ENCODE measurements at regions not wholly inside any gene's neighbourhood (a gene's known extent, or its start where the extent isn't known, plus 50 kb on each side); places are given as distances from the start of the nearest gene placed in this dataset.
"Not testable (repeated sequence)": the region's sequence is repeated elsewhere in the genome, so short reads cannot be mapped to it uniquely, and the experiment has no call there.

- not testable (repeated sequence) for H3K27ac ChIP-seq (ENCODE audit: low read depth, low read length, severe bottlenecking); H3K4me3 ChIP-seq (ENCODE audit: extremely low read depth, insufficient read depth, low read length, poor library complexity, severe bottlenecking); H3K9me3 ChIP-seq (ENCODE audit: control insufficient read depth, low read length); H3K36me3 ChIP-seq (ENCODE audit: control insufficient read depth, insufficient read depth, low read length); H3K4me1 ChIP-seq (ENCODE audit: control insufficient read depth, insufficient read depth, low read length, poor library complexity, severe bottlenecking)
- whole genome bisulfite sequencing, 2 experiments (ENCODE audit: insufficient coverage in 2 of 2): no CpG with 5 or more reads among the region's 4 CpGs
These were observed 814.3 kb downstream of the TMEM121 start for GRCh38 chr14:106340658-106341057.

DNA sequence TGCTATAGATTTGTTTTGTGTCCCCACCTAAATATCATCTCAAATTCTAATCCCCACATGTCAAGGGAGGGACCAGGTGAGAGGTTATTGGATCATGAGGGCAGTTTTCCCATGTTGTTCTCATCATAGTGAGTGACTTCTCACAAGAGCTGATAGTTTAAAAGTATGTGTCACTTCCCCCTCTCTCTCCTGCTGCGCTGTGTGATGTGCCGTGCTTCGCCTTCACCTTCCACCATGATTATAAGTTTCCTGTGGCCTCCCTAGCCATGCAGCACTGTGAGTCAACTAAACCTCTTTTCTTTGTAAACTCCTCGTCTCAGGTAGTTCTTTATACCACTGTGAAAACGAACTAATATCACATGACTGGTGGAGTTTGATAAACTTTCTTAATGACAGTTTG is 814.8 kb downstream of the TMEM121 start:
- H3K4me3 ChIP-seq (ENCODE audit: extremely low read depth, insufficient read depth, low read length, poor library complexity, severe bottlenecking); H3K27ac ChIP-seq (ENCODE audit: low read depth, low read length, severe bottlenecking); H3K9me3 ChIP-seq (ENCODE audit: control insufficient read depth, low read length); H3K36me3 ChIP-seq (ENCODE audit: control insufficient read depth, insufficient read depth, low read length); H3K4me1 ChIP-seq (ENCODE audit: control insufficient read depth, insufficient read depth, low read length, poor library complexity, severe bottlenecking): not testable (repeated sequence)
- WGBS, 2 experiments (ENCODE audit: insufficient coverage in 2 of 2): 81% methylated on average over 3 of the region's 5 CpGs; no CpG with 5 or more reads in 1 of the 2 experiments

DNA sequence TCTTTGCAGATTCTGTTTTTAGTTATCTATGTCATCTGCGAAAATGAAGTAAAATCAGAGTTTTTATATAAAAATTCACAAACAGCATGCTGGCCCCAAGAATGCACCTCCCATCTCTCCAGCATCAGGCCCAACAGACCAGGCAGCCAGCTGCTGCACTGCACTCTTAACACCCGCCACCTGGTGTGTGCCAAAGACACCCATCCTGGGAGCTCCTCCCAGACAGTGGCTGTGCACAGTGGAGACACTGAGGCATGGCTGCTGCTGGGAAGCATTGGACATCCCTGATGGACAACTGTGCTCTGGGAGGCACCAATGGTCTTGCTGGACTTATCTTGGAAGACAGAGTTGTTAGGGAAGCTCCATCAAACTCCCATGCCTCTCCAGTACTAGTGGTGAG is 817.2 kb downstream of the TMEM121 start:
- H3K36me3 ChIP-seq (ENCODE audit: control insufficient read depth, insufficient read depth, low read length): no peaks in the 10 kb centered on the region
- no peak overlapping the region for H3K4me3 ChIP-seq (ENCODE audit: extremely low read depth, insufficient read depth, low read length, poor library complexity, severe bottlenecking)
- no peak overlapping the region for H3K27ac ChIP-seq (ENCODE audit: low read depth, low read length, severe bottlenecking)
- H3K4me1 ChIP-seq (ENCODE audit: control insufficient read depth, insufficient read depth, low read length, poor library complexity, severe bottlenecking): no peaks in the 10 kb centered on the region
- peaks cover 8% of the 10 kb centered on the region for H3K9me3 ChIP-seq (ENCODE audit: control insufficient read depth, low read length)
- no CpG with 5 or more reads among the region's 2 CpGs for WGBS, 2 experiments (ENCODE audit: insufficient coverage in 2 of 2)

DNA sequence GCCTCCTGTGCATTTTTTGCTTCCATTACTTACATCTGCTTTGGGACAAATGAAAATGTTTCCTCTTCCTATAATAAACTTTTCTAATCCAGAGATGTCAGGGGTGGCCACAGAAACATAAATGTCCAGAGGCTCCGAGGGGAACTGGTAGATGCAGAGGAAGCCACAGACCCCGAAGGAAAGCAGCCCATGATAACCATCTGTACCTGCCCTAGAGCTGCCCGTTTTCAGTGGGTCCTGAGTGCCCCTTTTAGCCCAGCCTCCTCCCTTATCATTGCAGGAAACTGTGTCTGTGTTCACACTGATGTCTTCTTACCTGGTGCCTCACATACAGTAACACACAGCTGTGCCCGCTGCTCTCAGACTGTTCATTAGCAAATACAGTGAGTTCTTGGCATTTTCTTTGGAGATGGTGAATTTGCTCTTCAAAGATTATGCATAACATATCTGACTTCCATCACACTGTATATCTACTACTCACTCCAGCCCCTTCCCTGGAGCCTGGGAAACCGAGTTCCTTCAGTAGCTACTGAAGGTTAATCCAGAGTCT is 817.8 kb downstream of the TMEM121 start:
- not testable (repeated sequence) for H3K4me1 ChIP-seq (ENCODE audit: control insufficient read depth, insufficient read depth, low read length, poor library complexity, severe bottlenecking); H3K36me3 ChIP-seq (ENCODE audit: control insufficient read depth, insufficient read depth, low read length); H3K4me3 ChIP-seq (ENCODE audit: extremely low read depth, insufficient read depth, low read length, poor library complexity, severe bottlenecking); H3K27ac ChIP-seq (ENCODE audit: low read depth, low read length, severe bottlenecking); H3K9me3 ChIP-seq (ENCODE audit: control insufficient read depth, low read length)
- WGBS, 2 experiments (ENCODE audit: insufficient coverage in 2 of 2): no CpG with 5 or more reads among the region's 5 CpGs

DNA sequence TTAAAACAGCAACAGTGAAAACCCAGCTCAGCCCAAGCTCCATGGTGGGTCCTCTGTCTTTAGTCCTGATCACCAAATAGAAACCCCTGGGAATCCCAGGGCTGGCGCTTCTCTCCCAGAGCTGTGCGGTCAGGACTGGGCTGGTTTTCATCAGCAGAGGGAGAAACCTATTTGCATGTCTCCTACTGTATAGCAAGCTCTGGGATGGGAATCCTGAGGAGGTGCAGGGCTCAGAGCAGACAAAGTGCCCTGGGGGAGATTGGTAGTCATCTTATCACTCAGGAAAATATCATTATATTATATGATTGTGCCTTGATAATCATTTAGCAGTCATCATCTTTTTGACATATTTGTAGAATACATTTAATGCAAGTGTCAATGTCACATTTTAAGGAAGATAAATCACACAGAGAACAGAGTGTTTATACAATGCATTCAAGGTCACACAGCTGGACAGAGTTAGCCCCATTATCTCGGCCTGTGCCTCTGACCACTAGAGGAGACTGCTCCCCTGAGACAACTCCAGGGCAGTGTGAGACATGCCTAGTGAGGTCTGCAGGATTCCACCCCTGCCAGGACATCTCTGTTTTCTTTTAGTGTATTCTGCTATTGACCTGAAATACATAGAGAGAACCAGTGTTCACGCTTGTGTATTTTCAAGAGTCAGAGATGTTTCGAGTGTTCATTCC is 818.6 kb downstream of the TMEM121 start:
- H3K27ac ChIP-seq (ENCODE audit: low read depth, low read length, severe bottlenecking); H3K9me3 ChIP-seq (ENCODE audit: control insufficient read depth, low read length); H3K36me3 ChIP-seq (ENCODE audit: control insufficient read depth, insufficient read depth, low read length); H3K4me1 ChIP-seq (ENCODE audit: control insufficient read depth, insufficient read depth, low read length, poor library complexity, severe bottlenecking); H3K4me3 ChIP-seq (ENCODE audit: extremely low read depth, insufficient read depth, low read length, poor library complexity, severe bottlenecking): not testable (repeated sequence)
- no CpG with 5 or more reads among the region's 5 CpGs for WGBS, 2 experiments (ENCODE audit: insufficient coverage in 2 of 2)

- WGBS, 2 experiments (ENCODE audit: insufficient coverage in 2 of 2): 67 to 84% methylated on average over 3 of the region's 8 CpGs
- H3K36me3 ChIP-seq (ENCODE audit: control insufficient read depth, insufficient read depth, low read length): no peaks in the 10 kb centered on the region
- H3K27ac ChIP-seq (ENCODE audit: low read depth, low read length, severe bottlenecking): no peak overlapping the region
- no peak overlapping the region for H3K4me3 ChIP-seq (ENCODE audit: extremely low read depth, insufficient read depth, low read length, poor library complexity, severe bottlenecking)
- H3K9me3 ChIP-seq (ENCODE audit: control insufficient read depth, low read length): peaks cover 8% of the 10 kb centered on the region
- H3K4me1 ChIP-seq (ENCODE audit: control insufficient read depth, insufficient read depth, low read length, poor library complexity, severe bottlenecking): no peaks in the 10 kb centered on the region
These were observed 819.7 kb downstream of the TMEM121 start for GRCh38 chr14:106346084-106346483.

DNA sequence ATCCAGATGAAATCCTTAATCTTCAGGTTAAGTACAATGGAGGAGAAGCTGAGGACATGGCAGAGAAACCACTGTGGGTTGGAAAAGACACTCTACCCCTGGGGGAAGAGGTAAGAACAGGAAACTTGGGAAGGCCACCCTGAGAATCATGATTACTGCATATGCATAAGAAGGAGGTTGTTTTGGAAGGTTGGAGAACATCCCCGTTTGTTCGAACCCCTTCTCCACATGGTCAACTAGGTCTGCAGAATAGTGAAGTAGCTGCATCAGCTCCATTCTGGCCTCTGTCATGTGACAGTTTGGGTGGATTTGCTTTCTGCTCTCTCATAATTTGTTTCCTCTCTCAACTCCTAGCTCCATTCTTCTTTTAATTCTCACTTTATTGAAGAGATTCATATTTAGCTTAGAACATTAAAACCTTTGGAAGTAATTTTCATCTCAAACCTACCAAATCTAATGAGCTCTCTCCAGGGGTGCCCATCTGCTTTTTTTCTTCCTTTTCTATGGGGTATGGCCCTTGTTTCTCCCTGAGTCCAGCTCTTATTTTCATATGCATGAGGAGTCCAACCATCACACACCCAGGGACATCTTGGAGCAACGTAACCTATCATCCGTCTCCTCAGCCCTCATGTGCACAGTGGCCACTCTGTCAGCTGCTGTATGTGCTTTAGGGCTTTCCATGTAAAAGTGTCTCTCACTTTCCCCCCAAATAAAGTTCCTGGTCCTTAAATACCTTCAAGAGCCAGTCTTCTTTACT is 820.3 kb downstream of the TMEM121 start:
- Histone ChIP-seq H3K4me3 (ENCODE audit: extremely low read depth, insufficient read depth, low read length, poor library complexity, severe bottlenecking) (no peak overlapping the region), H3K9me3 (ENCODE audit: control insufficient read depth, low read length) (peaks cover 8% of the 10 kb centered on the region), H3K36me3 (ENCODE audit: control insufficient read depth, insufficient read depth, low read length) (no peaks in the 10 kb centered on the region), H3K27ac (ENCODE audit: low read depth, low read length, severe bottlenecking) (no peak overlapping the region), H3K4me1 (ENCODE audit: control insufficient read depth, insufficient read depth, low read length, poor library complexity, severe bottlenecking) (no peaks in the 10 kb centered on the region)
- WGBS, 2 experiments (ENCODE audit: insufficient coverage in 2 of 2): no CpG with 5 or more reads among the region's 4 CpGs

DNA sequence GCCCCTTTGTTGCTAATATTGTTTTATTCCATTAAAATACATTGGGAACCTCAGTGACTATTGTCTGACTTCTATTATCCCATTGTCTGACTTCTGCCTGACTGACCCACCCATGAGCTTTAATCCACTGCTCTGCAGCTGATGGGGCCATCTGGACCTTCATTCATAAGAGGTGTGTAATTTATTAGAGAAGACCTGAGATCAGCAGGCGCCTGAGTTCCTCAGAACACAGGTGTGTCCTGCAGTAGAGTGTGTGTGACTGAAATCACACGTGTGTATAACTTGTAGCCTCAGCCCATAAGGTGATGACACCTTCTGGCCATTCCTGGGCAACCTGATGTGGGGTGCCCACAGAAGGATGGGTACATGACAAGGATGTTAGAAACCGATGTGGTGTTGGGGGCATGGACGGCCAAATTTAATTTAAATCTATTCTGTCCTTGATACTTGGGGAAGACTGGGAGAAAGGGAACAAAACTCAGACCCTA is 821.0 kb downstream of the TMEM121 start:
- WGBS, 2 experiments (ENCODE audit: insufficient coverage in 2 of 2): 29 to 50% methylated on average over 1 to 2 of the region's 4 CpGs
- peaks cover 8% of the 10 kb centered on the region for H3K9me3 ChIP-seq (ENCODE audit: control insufficient read depth, low read length)
- H3K27ac ChIP-seq (ENCODE audit: low read depth, low read length, severe bottlenecking): no peak overlapping the region
- no peaks in the 10 kb centered on the region for H3K36me3 ChIP-seq (ENCODE audit: control insufficient read depth, insufficient read depth, low read length)
- H3K4me1 ChIP-seq (ENCODE audit: control insufficient read depth, insufficient read depth, low read length, poor library complexity, severe bottlenecking): no peaks in the 10 kb centered on the region
- H3K4me3 ChIP-seq (ENCODE audit: extremely low read depth, insufficient read depth, low read length, poor library complexity, severe bottlenecking): no peak overlapping the region

DNA sequence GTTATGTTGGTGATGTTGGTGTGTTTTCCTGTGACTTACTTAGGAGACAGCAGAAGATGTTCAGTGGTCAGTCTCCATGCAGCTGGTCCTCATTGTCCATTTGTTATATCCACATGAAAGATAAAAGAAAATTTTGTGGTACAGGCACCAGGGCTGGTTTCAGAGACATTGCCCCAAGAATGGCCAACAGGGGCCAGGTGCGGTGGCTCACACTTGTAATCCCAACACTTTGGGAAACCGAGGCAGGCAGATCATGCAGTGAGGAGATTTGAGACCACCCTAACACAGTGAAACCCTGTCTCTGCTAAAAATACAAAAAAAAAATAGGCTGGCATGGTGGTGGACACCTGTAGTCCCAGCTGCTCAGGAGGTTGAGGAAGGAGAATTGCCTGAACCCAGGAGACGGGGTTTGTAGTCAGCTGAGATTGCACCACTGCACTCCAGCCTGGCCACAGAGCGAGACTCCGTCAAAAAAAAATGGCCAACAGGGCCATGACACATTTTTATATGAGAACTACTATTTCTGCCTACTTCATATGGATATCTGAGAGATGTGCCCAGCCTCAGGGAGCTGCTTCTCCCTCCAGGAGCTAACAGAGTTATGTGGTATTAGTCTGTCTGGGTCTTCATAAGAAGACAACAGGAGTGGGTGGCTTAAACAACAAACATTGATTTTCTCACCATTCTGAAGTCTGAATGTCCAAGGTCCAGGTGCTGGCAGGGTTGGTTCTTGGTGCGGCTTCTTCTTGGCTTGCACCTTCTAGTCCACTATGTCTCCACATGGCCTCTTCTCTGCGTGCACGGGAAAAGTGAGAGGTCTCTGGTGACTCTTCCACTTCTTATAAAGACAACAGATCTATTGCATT is 821.7 kb downstream of the TMEM121 start:
- Histone ChIP-seq H3K27ac (ENCODE audit: low read depth, low read length, severe bottlenecking) (no peak overlapping the region), H3K9me3 (ENCODE audit: control insufficient read depth, low read length) (peaks cover 8% of the 10 kb centered on the region), H3K36me3 (ENCODE audit: control insufficient read depth, insufficient read depth, low read length) (no peaks in the 10 kb centered on the region), H3K4me3 (ENCODE audit: extremely low read depth, insufficient read depth, low read length, poor library complexity, severe bottlenecking) (no peak overlapping the region), H3K4me1 (ENCODE audit: control insufficient read depth, insufficient read depth, low read length, poor library complexity, severe bottlenecking) (no peaks in the 10 kb centered on the region)
- WGBS, 2 experiments (ENCODE audit: insufficient coverage in 2 of 2): 87 to 100% methylated on average over 1 to 3 of the region's 8 CpGs

GRCh38 chr14:106348873-106349540 is 822.6 kb downstream of the TMEM121 start:
- H3K27ac ChIP-seq (ENCODE audit: low read depth, low read length, severe bottlenecking); H3K36me3 ChIP-seq (ENCODE audit: control insufficient read depth, insufficient read depth, low read length); H3K4me3 ChIP-seq (ENCODE audit: extremely low read depth, insufficient read depth, low read length, poor library complexity, severe bottlenecking); H3K4me1 ChIP-seq (ENCODE audit: control insufficient read depth, insufficient read depth, low read length, poor library complexity, severe bottlenecking); H3K9me3 ChIP-seq (ENCODE audit: control insufficient read depth, low read length): not testable (repeated sequence)
- WGBS, 2 experiments (ENCODE audit: insufficient coverage in 2 of 2): no CpG with 5 or more reads among the region's 18 CpGs
